K562 (cell line): ENCODE measurements at regions not wholly inside any gene's neighbourhood (a gene's known extent, or its start where the extent isn't known, plus 50 kb on each side); places are given as distances from the start of the nearest gene placed in this dataset.

Source experiments
- ATAC-seq: fragments of 200-7000 bp; cut with Tn5 transposase; 3 replicates; pipeline ENCODE4 v1.9.1; 2020; ENCODE audit warnings: moderate library complexity
- BruUV-seq: library from RNA; stranded (reverse); fragments of 400-500 nt; replicated peaks from 2 replicates; lab custom pipeline; 2021; lab: Mats Ljungman, UMichigan
- CTCF ChIA-PET: fragments of 300-600 bp; formaldehyde crosslinking; extraction: SDS; loops from one replicate; lab custom pipeline; 2021; ENCODE audit warnings: low intra/inter-chr PET ratio; lab: Yijun Ruan, JAX
- POLR2A ChIA-PET: fragments of 300-600, 350-650 bp; sonication (Branson Sonifier 250); formaldehyde crosslinking; extraction: SDS; loops from one replicate; lab custom pipeline; 2021; ENCODE audit warnings: antibody characterized with exemption, inconsistent platforms; lab: Yijun Ruan, JAX
- DNase-seq, 4 experiments: peaks; one replicate each; pipeline versions ENCODE4 v3.0.0 to v3.0.0-alpha.2; 2011 to 2018; ENCODE audit warnings: low spot score in 3 of 4, mixed read lengths in 3 of 4; ENCODE audit errors: extremely low read depth in 1 of 4
- FAIRE-seq: peaks from 2 replicates; lab custom pipeline; 2011; peaks lifted over from hg19 to GRCh38; lab: Jason Lieb, UNC
- H2AFZ ChIP-seq: 2 replicates; pipeline ENCODE4 v1.6.0; 2011; ENCODE audit warnings: low read depth, low read length, control low read depth, inconsistent platforms
- H3K27ac ChIP-seq: fragments of 200-600 bp; 3 replicates; pipeline ENCODE4 v1.8.0; 2011; ENCODE audit warnings: low read depth, mild to moderate bottlenecking, control low read depth, inconsistent platforms, low read length, moderate library complexity, mixed read lengths; ENCODE audit errors: extremely low read depth
- H3K27me3 ChIP-seq, 2 experiments: fragments of 300-600 bp in 1 of 2; 2 replicates in 1 of 2; 3 replicates in 1 of 2; pipeline versions ENCODE4 v1.6.0 to v1.8.0; 2011; ENCODE audit warnings: inconsistent platforms in 2 of 2, low read length in 2 of 2, mild to moderate bottlenecking in 1 of 2, mixed read lengths in 1 of 2, moderate library complexity in 1 of 2; ENCODE audit not compliant: control insufficient read depth in 2 of 2, insufficient read depth in 2 of 2
- H3K36me3 ChIP-seq: fragments of 300-600 bp; 3 replicates; pipeline ENCODE4 v1.8.0; 2011; ENCODE audit warnings: mild to moderate bottlenecking, low read length, inconsistent platforms; ENCODE audit not compliant: control insufficient read depth, insufficient read depth
- H3K4me1 ChIP-seq, 2 experiments: fragments of 200-600 bp in 1 of 2; replicated peaks in 1 of 2; 2 replicates in 1 of 2; 3 replicates in 1 of 2; pipeline versions ENCODE4 v1.5.1 to v1.8.0; 2011; ENCODE audit warnings: inconsistent platforms in 2 of 2, low read length in 2 of 2, mild to moderate bottlenecking in 1 of 2, mixed read lengths in 1 of 2, moderate library complexity in 1 of 2; ENCODE audit not compliant: control insufficient read depth in 2 of 2, insufficient read depth in 2 of 2
- H3K4me2 ChIP-seq: 2 replicates; pipeline ENCODE4 v1.6.1; 2011; ENCODE audit warnings: low read length, control low read depth, inconsistent platforms, mixed read lengths; ENCODE audit not compliant: insufficient read depth
- H3K4me3 ChIP-seq: fragments of 200-600 bp; sonication (generic), shearing (Covaris generic); 2 replicates; pipeline ENCODE4 v1.5.1; 2016; ENCODE audit warnings: control low read depth, inconsistent platforms
- H3K79me2 ChIP-seq: fragments of 200-600 bp; 3 replicates; pipeline ENCODE4 v1.8.0; 2011; ENCODE audit warnings: low read length, inconsistent platforms; ENCODE audit not compliant: control insufficient read depth, insufficient read depth
- H3K9ac ChIP-seq, 2 experiments: 2 replicates each; pipeline versions ENCODE4 v1.6.0 to v1.6.1; 2011; ENCODE audit warnings: low read depth in 2 of 2, low read length in 2 of 2, control low read depth in 1 of 2, inconsistent platforms in 1 of 2, mild to moderate bottlenecking in 1 of 2, mixed read lengths in 1 of 2; ENCODE audit not compliant: insufficient read depth in 1 of 2
- H3K9me1 ChIP-seq: one replicate; pipeline ENCODE4 v1.6.0; 2011; ENCODE audit warnings: inconsistent platforms, mild to moderate bottlenecking, low read length, moderate library complexity; ENCODE audit not compliant: control insufficient read depth, insufficient read depth
- H3K9me3 ChIP-seq: replicated peaks from 2 replicates; pipeline ENCODE4 v1.5.1; 2011; ENCODE audit warnings: low read depth, low read length, inconsistent platforms; ENCODE audit not compliant: control insufficient read depth, insufficient read depth
- H4K20me1 ChIP-seq: replicated peaks from 2 replicates; pipeline ENCODE4 v1.6.1; 2011; ENCODE audit warnings: low read length, inconsistent platforms, mixed read lengths; ENCODE audit not compliant: control insufficient read depth, insufficient read depth
- EP400 ChIP-seq: fragments of 450-650 bp; IDR thresholded peaks from 2 replicates; pipeline ENCODE4 v1.6.1; 2017; ENCODE audit warnings: antibody characterized with exemption, mild to moderate bottlenecking, moderate library complexity
- NONO ChIP-seq, 2 experiments: fragments of 200-400 bp in 1 of 2; fragments of 450-650 bp in 1 of 2; formaldehyde crosslinking in 1 of 2; IDR thresholded peaks; 2 replicates each; pipeline ENCODE4 v1.6.1; 2017; ENCODE audit warnings: low read depth in 2 of 2, mild to moderate bottlenecking in 2 of 2, moderate library complexity in 2 of 2, low read length in 1 of 2
- XRCC3 ChIP-seq: fragments of 450-650 bp; IDR thresholded peaks from 2 replicates; pipeline ENCODE4 v1.6.1; 2017; ENCODE audit warnings: mild to moderate bottlenecking, moderate library complexity
- ZNF311 ChIP-seq: fragments of 250-450 bp; sonication (Bioruptor Pico); IDR thresholded peaks from 2 replicates; pipeline ENCODE4 v1.4.0; 2020; ENCODE audit warnings: mild to moderate bottlenecking, moderate library complexity
- WGBS: fragments of 100-300 bp; shearing (Covaris generic); methylation state at CpG from one replicate; pipeline ENCODE4 v1.1.6; 2016; ENCODE audit warnings: low coverage, mixed read lengths; ENCODE audit not compliant: insufficient coverage; ENCODE audit errors: missing lambda C conversion rate; 5-methylcytosine and 5-hydroxymethylcytosine counted together
- in situ Hi-C: fragments of 300-500 bp; cut with MboI; formaldehyde crosslinking; loops from 4 replicates; pipeline ENCODE4 v1.15.0; 2018; ENCODE audit warnings: inconsistent platforms, mixed read lengths
- intact Hi-C: fragments of 100-400 bp; cut with micrococcal nuclease; formaldehyde crosslinking; loops from 2 replicates; pipeline ENCODE4 v1.14.2; 2022
- TF ChIP-seq, protein P1 (sequence below), 2 experiments: fragments of 450-650 bp in 1 of 2; sonication (generic) in 1 of 2; formaldehyde crosslinking in 1 of 2; IDR thresholded peaks; 2 replicates each; pipeline versions ENCODE4 v1.7.1 to v1.9.0; 2016 to 2022; ENCODE audit warnings: inconsistent platforms in 1 of 2, mild to moderate bottlenecking in 1 of 2, missing genetic modification reagents in 1 of 2

DNA sequence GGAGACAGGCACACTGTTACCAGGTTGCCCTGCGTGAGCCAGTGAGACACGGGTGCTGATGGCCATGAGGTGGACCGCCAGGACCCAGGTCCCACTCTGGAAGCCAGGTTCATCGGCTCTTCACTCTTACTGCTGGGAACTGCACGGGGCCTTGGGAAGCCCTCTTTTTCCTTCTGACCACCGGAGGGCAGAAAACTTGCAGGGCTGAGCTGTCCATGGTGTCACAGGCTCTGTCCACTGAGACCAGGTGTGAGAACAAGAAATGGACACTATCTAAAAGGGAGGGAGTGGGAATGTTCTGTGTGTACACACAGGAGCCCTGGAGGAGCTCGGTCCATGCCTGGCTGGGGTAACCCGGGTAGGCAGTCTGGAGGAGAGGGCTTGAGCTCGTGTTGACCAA lies 93.4 kb downstream of the UQCRFS1 start:
- Histone ChIP-seq H2AFZ (no peak overlapping the region), H3K36me3 (no peaks in the 10 kb centered on the region), H3K4me1 (no peaks in the 10 kb centered on the region), H3K79me2 (no peaks in the 10 kb centered on the region), H3K4me3 (no peak overlapping the region), H3K27me3 (no peaks in the 10 kb centered on the region; a peak in 1 of 5 replicates), H3K27ac (no peak overlapping the region), H3K9ac (no peak overlapping the region), H3K4me2 (no peak overlapping the region), H4K20me1 (no peaks in the 10 kb centered on the region), H3K9me3 (no peaks in the 10 kb centered on the region), H3K9me1 (no peaks in the 10 kb centered on the region)
- FAIRE-seq (no peak), ATAC-seq (peak; percentile 47; the same call in 2 of the 3 replicates), DNase-seq (no peak)
- in situ Hi-C loops (no loop called here), intact Hi-C loops (no loop called here)
- ChIA-PET CTCF (no interaction called here), POLR2A (interaction anchor here (0.8 kb wide), 1 partner anchor 31 kb away, joined by 3 read pairs; no protein-coding TSS in a partner anchor)
- no TSS peak for BruUV-seq
- 0% methylated on average over 9 of the region's 9 CpGs for WGBS
- no peak for TF ChIP-seq EP400
- TF ChIP-seq, protein P1, sequence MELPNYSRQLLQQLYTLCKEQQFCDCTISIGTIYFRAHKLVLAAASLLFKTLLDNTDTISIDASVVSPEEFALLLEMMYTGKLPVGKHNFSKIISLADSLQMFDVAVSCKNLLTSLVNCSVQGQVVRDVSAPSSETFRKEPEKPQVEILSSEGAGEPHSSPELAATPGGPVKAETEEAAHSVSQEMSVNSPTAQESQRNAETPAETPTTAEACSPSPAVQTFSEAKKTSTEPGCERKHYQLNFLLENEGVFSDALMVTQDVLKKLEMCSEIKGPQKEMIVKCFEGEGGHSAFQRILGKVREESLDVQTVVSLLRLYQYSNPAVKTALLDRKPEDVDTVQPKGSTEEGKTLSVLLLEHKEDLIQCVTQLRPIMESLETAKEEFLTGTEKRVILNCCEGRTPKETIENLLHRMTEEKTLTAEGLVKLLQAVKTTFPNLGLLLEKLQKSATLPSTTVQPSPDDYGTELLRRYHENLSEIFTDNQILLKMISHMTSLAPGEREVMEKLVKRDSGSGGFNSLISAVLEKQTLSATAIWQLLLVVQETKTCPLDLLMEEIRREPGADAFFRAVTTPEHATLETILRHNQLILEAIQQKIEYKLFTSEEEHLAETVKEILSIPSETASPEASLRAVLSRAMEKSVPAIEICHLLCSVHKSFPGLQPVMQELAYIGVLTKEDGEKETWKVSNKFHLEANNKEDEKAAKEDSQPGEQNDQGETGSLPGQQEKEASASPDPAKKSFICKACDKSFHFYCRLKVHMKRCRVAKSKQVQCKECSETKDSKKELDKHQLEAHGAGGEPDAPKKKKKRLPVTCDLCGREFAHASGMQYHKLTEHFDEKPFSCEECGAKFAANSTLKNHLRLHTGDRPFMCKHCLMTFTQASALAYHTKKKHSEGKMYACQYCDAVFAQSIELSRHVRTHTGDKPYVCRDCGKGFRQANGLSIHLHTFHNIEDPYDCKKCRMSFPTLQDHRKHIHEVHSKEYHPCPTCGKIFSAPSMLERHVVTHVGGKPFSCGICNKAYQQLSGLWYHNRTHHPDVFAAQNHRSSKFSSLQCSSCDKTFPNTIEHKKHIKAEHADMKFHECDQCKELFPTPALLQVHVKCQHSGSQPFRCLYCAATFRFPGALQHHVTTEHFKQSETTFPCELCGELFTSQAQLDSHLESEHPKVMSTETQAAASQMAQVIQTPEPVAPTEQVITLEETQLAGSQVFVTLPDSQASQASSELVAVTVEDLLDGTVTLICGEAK (IDR thresholded peaks at IDR 0.05): no peak
- TF ChIP-seq, protein P1 (CRISPR knock-in tag; IDR thresholded peaks at IDR 0.05): no peak
- no peak for TF ChIP-seq NONO (IDR thresholded peaks at IDR 0.05; ENCODE audit: low read depth in 2 of 2, low read length in 1 of 2)
- no peak for TF ChIP-seq XRCC3
- no peak for TF ChIP-seq ZNF311 (CRISPR knock-in tag)
